Stromal cell of bone marrow (primary cell): ENCODE measurements at regions not wholly inside any gene's neighbourhood (a gene's known extent, or its start where the extent isn't known, plus 50 kb on each side); places are given as distances from the start of the nearest gene placed in this dataset.
"Not testable (repeated sequence)": the region's sequence is repeated elsewhere in the genome, so short reads cannot be mapped to it uniquely, and the experiment has no call there.

Experiments used
- DNase-seq: peaks from one replicate; pipeline ENCODE4 v3.0.0-alpha.2; 2012; ENCODE audit warnings: low read depth

DNA sequence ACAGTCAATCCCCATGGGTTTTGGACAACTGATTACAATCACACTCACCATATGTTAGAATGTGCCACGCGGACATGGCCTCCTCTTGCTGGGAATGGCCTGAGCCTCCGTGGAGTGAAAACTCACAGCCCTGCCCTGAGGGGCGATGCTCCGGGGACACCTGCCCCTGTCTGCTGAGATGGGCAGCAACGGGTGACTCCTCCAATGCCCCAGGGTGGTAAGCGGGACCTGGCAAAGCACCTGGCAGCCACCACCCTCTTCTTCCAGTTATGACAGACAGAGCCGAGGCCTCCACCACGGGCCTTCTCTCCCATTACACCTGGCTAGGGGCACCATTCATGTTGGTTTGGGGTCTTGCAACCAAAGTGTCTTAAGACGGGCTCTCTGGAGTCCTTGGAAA, 94.9 kb upstream of the COL5A1 start:
- DNase-seq, result no peak

DNA sequence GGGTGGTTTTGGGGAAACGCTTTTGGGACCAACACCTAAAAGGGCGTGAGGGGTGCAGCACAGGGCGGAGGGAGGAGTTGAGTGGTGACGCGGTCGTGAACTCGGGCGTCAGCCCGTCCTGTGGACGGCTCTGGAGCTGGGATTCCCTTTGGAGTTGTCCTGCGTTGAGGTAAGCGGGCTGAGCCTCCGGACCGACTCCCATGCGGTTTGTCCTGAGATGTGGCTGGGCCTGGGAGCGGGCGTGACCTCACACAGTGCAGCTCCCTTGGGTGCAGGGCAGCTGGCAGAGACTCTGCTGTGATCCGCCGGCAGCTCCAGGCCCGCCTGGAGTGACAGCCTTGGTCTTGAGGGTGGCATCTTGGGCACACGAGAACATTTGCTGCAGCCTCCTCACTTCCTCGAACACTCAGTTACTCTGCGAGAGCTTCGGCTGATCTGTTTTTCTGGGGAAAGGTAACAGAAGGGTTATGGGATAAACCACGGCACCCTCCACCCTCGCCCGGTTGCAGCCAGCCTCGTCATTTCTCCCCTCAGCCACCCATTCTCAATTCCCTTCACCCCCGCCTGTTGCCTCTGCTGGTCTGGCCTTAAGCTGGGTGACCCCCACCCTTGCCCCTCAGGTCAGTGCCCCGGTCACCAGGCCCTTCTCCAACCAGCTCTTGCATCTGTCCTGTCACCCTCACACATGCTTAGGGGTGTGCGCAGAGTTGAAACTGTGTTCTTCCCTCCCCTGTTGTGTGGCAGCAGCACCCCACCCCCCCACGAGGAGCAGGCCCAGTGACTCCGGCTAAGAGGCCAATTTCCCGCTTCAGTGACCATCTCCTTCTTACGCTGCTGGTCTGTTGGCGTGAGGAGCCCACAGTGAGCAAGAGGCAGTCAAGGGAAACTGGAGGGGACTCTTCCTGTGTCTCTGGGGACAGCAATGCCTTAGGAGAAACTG, 94.2 kb upstream of the COL5A1 start:
- no peak for DNase-seq

DNA sequence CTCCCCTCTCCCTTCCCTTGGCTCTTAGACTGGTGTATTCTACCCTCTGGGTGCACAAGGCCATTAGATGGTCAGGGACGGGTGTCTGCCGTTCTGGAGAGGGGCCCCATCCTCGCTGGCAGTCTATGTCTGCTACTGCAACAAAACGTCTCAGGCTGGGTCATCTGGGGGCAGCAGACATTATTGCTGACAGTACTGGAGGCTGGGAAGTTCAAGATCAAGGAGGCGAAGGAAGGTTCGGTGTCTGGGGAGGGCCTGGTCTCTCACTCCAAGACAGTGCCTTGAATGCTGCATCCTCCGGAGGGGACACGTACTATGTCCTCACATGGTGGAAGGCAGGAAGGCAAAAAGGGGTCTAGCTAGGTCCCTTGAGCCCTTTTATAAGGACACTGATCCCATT, 93.4 kb upstream of the COL5A1 start:
- DNase-seq, result no peak

DNA sequence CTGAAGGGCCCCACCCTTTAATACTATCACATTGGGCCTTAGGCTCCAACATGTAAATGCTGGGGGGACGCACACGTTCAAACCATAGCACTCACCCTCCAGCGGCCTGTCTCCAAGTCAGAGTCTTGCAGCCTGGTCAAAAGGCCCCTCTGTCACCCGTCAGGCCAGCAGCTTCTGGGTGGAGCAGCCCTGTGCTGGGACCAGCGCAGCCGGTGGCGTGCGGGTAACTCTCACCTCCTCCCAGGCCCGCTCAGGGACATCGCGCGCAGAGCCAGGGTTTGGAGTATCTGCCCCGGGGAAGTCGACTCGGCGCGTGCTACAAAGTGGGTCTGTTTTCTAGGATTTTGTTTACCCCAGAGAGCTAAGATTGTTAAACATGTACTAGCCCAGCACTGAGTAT, 93.0 kb upstream of the COL5A1 start:
- DNase-seq, result no peak

DNA sequence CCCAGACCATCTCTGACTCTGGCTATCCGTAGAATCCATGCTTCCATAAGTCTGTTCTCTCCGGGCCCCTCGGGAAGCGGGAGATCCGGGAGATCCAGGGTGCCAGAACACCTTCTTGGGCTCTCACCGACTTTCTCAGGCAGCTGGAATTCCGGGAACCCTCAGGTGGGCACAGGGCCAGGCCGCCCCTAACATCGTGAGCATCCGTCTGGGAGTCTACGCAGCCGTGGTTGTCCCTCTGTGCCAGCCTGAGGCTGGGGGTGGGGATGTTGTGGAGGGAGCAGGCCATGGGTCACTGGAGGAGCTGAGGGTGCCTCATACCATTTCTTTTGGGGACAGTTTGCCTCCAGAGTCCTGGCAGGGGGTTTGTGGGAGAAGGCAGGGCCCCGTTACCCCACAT, 92.3 kb upstream of the COL5A1 start:
- DNase-seq, result no peak

DNA sequence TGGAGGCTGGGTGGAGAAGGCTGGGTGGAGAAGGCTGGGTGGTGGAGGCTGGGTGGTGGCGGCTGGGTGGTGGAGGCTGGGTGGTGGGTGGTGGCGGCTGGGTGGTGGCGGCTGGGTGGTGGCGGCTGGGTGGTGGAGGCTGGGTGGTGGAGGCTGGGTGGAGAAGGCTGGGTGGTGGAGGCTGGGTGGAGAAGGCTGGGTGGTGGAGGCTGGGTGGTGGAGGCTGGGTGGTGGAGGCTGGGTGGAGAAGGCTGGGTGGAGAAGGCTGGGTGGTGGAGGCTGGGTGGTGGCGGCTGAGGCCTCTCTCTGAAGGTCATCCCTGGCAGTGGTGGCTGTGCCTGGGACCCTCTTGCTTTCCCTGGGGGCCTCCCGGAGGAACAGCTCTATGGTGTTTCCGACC, 91.5 kb upstream of the COL5A1 start:
- not testable (repeated sequence) for DNase-seq

DNA sequence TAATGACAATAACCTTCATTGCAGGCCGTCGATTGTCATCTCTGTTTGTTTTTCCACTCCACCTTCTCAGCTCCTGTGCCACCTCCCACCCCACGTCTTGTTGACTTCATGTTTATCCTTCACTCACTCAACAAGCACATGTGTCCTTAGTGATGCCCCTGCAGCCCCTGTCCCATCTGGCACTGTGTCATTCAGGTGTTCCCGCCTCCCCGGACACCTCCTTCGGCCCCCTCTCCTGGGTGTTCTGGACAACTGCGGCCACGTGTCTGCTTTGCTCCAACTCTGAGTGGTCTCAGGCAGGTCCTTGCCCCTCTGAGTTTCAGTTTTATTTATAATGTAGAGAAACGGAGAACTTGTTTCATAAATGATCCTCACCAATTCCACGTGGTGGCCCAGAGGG, 91.0 kb upstream of the COL5A1 start:
- no peak for DNase-seq

DNA sequence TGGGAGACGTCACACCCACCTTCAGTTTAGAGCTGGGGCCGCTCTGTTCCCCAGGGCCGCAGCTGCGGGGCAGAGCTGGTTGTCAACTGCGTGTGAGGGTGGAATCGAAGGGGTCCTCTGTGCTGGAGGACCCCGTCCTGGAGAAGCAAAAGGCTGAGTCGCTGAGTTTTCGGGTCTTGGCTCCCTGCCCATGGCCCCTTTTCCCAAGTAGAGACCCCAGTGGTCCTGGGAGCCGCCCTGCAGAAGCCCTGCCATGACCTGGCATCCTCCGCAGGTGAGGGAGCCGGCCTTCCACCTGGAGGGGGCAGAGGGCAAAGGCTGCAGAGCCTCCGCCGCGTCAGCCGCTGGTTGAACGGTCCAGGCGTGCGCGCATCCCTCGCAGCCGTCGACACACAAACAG, 90.4 kb upstream of the COL5A1 start:
- DNase-seq, result no peak

DNA sequence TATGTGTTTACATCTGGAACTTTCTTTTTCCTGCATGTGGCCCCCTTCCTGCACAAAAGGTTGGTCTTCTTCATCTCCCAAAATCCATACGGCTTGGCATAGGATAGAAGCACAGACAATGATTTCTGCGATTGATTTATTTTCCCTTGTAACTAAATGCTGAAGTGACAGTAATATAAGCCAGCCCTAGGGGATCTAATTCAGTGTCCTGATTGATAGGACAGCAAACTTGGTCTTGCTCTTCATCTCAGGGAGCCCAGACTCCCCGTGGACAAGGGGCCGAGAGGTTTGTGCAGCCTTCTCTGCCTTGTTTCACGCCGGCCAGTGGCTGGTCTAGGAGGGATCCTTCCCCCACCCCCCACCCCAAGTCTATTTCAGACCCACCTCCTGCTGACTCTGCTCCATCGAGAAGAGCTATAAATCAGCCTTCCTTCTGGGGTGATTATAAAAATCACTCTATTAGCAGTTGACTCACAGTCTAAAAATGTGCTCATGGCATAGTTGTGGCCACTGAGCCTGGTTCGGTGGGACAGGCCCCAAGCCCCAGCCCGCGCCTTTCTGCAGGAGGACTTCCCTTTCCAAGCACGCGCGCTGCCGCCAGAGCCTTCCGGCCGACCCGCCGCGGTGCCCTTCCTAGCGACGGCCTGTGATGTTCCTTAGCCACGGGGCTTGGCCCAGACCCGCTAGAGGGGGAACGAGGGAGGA, 89.8 kb upstream of the COL5A1 start:
- peak; percentile 63 for DNase-seq

DNA sequence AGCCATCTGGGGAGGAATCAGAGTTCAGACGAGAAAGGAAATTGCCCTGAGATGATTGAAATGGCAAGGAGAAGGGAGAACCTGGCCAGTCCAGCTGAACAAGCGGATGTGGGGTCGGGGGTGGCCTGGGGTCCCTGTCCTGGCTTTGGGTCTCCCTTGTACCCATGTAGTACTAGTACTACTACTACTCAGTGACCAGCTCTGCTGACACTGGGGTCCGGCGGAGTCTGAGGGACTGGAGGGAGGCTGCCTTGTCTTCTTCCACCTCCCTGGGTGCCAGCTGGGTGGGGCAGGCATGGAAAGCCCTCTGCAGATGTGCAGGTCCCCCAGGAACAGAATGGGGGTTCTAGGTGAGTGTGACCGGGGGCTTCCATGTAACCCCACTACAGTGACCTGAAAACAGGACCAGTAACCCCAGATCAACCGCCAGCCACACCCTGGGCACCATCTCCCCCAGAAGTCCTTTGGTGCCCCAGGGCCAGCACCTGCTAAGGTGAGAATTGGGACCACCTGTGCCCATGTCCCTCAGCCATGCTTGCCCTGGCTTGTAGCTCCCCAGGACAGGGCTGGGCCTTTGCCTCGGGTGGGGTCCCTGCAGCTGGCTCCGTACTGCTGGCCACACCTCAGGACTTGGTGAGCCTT, 89.1 kb upstream of the COL5A1 start:
- no peak for DNase-seq

DNA sequence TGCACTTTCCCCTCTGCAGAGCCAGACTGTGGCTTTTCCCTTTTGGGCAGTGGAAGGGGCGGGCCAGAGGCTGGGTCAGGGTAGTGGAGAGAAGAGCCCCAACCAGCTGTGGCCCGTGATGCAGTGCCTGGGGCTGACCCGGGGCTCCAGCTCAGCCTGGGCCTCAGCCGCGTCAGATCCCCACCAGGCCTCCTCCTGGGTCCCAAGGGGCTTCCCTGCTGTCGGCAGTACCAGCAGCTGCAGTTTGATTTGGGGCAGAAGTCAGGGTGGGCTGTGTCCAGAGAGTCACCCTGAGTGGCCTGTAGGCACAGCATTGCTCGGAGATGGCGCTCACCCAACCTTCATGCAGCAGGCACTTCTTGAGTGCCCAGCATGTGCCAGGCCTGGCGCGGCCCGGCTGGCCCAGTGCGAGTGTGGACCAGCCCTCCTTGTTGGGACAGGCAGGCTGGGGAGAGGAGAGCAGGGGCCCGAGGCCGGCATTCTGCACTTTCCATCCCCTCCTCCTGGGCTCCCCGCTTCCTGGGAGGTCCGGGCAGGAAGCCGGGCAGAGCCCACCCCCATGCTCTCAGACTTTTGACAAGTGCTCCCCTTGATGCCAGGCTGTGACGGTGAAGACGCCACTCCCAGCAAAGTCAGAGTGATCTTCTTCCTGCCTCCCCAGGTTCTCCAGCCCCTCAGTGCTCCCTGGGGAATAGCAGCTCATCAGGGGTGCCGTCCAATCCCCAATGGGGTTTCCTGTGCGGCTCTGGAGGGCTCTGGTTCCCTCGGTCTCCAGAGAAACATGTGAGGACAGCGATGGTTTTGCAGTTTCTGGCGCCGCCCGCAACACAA, 88.3 kb upstream of the COL5A1 start:
- DNase-seq, result no peak

DNA sequence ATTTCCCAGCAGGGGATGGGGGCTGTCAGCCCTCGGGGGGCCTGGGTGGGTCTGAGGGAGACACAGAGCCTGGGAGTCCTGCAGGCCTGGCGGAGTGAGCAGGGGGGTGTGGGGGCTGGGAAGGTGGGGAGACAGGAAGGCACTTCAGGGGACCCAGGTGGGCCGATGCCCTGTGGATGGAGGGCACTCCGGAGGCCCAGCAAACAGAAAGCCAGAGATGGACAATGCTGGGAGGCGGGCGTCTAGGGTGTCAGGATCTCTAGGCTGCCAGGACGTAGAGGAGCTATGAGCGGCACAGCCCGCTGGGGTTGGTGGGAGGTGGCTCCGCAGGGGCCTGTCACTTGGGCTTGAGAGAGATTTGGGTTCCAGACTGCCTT, 87.6 kb upstream of the COL5A1 start:
- no peak for DNase-seq

DNA sequence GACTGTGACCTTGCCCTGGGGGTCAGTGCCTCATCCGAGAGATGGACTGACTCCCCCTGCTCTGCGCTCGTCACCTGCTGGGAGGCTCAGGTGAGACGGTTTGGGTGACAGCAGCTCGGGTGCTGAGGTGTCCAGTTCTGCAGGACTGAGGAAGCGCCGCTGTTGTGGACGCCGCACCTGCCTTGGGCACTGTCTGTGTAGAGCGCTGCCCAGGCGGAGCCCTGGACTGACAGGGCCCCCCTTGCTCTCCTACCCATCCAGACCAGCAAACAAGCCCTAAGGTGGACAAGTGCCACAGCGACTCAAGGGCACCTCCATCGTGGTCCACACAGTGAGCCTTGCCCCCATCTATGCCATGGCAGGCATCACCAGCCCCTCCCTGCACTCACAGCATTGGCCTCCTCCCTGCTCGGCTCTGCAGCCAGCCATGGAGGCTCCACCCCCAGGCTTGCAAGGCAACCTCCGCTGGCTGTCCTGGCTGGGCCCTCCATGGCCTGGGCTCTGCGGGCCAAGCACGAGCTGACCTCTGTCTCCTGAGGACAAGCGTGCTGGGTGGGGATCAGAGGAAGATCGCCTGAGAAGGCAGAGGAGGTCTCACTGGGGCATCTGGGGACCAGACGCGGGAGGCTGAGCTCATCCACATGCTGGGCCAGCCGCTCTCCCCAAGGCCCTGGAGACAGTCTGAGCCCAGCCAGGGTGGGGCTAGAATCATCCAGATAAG, 87.1 kb upstream of the COL5A1 start:
- no peak for DNase-seq

DNA sequence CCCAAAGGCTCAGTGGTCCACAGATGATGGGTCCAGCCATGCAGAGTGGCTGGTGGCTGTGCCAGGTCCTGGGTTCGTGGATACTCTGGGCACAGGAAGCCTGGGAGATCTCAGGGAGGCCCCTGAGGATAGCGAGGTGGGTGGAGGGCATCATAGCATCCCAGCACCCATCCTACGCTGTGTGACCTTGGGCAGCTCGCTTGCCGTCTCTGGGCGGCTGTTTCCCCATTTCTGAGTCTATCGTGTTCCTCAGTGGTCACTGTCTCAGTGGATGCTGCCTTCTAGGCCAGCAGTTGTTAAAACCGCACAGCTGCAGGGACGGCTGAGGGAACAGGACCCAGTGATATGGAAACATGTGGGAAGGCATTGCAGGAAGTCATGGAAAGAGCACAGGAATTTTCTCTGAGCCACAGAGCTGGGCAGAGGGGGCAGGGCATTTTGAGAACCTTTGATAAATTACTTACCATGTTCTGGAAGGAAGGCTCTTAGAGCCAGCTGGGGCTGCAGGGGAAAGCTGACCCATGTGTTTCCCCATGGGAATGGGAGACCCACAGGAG, 86.4 kb upstream of the COL5A1 start:
- no peak for DNase-seq

DNA sequence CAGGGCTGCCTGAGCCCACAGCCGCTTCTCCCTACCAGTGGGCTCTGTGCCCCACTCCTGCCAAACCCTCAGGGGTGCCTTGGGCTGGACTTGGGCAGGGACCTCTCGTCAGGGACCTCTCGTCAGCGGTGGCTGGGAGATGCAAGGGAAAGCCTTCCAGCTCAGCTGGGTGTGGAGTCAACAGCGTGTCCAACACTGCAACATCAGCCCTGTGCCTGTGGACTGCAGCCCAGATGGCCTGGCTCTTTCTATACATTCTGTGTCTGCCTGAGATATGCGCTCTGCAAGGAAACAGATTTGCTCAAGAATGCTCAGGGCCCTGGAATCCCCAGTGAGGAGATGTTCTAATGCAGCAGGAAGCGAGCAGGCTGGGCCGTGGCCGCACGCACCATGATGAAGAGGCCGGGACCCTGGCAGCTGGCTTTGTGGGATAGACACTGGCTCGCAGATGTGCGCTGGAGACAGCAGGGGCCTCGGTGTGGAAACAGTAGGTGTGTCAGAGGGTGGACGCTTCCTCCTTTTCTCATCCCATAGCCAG, 85.0 kb upstream of the COL5A1 start:
- DNase-seq, result no peak

DNA sequence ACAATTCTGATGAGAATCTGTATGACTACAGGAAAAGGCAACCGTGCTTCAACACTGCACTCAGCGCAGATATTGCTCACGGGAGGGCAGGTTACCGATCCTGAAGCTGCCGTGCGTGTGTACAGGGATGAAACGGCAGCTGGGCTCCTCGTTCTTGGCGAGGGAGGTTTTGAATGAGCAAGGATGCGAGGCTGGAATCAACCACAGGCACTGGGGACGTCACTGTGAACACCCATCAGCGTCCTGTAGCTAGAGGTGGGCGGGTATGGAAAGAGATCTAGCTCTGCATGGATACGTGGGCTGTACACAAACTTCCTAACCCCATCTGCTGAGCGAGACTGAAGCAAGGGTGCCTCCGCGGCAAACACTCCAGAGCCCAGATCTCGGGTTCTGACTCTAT, 84.3 kb upstream of the COL5A1 start:
- DNase-seq, result no peak

DNA sequence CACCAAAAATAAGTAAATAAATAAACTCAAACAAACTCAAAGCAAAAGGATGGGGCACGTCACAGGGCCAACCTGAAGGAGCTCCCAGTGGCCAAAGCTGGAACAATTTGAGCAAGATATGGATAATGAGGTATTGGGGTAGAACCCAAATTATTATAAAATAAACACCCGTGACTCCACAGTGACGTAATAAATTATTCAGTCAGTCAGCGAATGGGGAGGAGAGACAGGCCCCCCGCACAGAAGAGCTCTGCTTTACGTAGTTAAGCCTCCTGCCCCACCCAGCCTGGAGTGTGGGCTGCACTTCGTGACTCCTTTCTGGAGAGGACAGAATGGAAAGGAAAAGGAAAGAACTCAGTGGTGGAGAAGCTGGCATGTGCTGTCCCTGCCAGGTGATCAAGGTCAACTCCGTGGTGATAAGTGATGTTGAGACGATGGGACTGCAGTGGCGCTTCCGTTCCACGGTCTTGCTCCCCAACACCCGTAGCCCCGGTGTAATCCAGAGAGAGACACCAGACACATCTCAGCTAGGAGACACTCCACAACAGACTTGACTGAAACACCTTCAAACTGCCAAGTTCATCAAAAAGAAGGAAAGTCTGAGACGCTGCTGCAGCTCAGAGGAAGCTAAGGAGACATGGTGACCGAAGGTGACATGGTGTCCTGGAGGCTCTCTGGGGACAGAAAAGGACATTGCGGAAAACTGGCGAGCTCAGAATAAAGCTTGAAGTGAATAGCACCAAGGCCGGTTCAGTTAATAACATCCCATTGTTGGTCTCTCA, 83.3 kb upstream of the COL5A1 start:
- no peak for DNase-seq

DNA sequence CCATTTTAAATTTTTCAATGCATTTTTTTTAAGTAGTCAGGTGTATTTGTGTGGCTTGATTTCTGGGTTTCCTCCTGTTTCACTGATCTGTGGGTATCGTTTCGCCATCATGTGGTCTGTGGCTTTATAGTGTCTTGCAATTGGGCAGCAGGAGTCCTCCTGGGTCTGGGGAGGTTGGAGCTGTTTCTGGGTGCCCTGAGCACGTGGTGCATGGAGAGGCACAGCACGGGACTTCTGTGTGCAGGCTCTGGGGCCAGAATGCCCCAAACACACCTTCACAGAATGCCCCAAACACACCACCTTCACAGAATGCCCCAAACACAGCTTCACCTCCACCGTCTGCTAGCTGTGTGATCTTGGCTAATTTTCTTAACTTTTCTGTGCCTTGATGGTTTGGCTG, 82.6 kb upstream of the COL5A1 start:
- DNase-seq, result no peak

DNA sequence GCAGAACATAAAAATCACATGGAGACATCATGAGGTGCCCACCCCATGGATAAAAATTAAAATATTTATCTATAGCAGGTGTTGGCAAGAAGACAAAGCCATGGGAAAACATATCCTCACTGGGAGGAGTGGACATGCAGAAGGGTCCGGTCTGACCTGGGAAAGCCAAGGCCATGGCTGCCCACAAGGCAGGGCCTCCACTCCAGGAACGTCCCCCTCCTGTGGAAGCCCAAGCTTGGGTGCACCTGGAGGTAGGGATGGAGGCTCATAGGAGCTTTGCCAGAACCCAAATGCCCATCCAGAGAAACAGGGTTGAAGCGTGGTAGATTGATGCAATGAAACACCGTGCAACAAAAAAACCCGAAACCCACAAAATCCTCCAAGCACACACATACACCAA, 81.4 kb upstream of the COL5A1 start:
- no peak for DNase-seq

DNA sequence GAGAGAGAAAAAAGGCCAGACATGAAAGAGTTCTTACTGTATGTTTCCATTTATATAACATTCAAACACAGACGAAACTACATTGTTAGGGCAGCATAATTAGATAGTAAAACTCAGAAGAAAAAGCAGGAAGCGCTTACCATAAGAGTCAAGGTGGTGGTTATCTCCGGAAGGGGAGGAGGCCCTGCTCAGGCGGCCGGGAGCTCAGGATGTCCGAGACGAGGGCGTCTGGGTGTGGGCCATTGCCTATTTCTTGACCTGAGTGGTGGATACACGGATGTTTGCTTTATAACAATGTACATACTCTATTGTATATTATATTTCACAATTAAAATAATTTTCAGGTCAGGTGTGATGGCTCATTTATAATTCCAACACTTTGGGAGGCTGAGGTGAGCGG, 80.9 kb upstream of the COL5A1 start:
- DNase-seq, result no peak
